Urinary bladder (tissue), 3 donors: ENCODE measurements at regions not wholly inside any gene's neighbourhood (a gene's known extent, or its start where the extent isn't known, plus 50 kb on each side); places are given as distances from the start of the nearest gene placed in this dataset.

Experiments
- DNase-seq: peaks from one replicate; pipeline ENCODE4 v3.0.0-alpha.2; 2015; ENCODE audit errors: extremely low spot score
- H3K27ac ChIP-seq: one replicate; pipeline ENCODE4 v1.5.1; 2013; ENCODE audit warnings: low read depth, mild to moderate bottlenecking, moderate library complexity
- H3K36me3 ChIP-seq: one replicate; pipeline ENCODE4 v1.6.1; 2013; ENCODE audit warnings: mild to moderate bottlenecking, moderate library complexity; ENCODE audit not compliant: insufficient read depth
- H3K4me1 ChIP-seq: one replicate; pipeline ENCODE4 v1.6.1; 2013; ENCODE audit warnings: mild to moderate bottlenecking, moderate library complexity; ENCODE audit not compliant: insufficient read depth
- H3K4me3 ChIP-seq: one replicate; pipeline ENCODE4 v1.5.1; 2013; ENCODE audit warnings: low read depth, low read length
- WGBS: extraction: QIAGEN DNeasy Blood & Tissue Kit; methylation state at CpG from one replicate; pipeline ENCODE4 v1.1.7; 2013; 5-methylcytosine and 5-hydroxymethylcytosine counted together
- donor health status: healthy with polysubstance abuse.
- donor health status: healthy.

GRCh38 chr10:63986536-63986935, 465.3 kb downstream of the REEP3 start:
- H3K4me3 ChIP-seq = no peak overlapping the region
- DNase-seq = no peak
- no peak overlapping the region for H3K27ac ChIP-seq
- WGBS = 88% methylated on average over 3 of the region's 3 CpGs
- no peaks in the 10 kb centered on the region for H3K4me1 ChIP-seq
- no peaks in the 10 kb centered on the region for H3K36me3 ChIP-seq

- Histone ChIP-seq H3K4me1 (no peaks in the 10 kb centered on the region), H3K27ac (no peak overlapping the region), H3K36me3 (no peaks in the 10 kb centered on the region), H3K4me3 (no peak overlapping the region)
- DNase-seq = no peak
- WGBS = 54% methylated on average over 2 of the region's 2 CpGs
These were observed 466.0 kb downstream of the REEP3 start for GRCh38 chr10:63987212-63987611.

- Histone ChIP-seq H3K27ac (no peak overlapping the region), H3K4me1 (no peaks in the 10 kb centered on the region), H3K36me3 (no peaks in the 10 kb centered on the region), H3K4me3 (no peak overlapping the region)
- 76% methylated on average over 7 of the region's 7 CpGs for WGBS
- no peak for DNase-seq
These were observed 473.2 kb downstream of the REEP3 start for GRCh38 chr10:63994371-63994770.

- WGBS = 89% methylated on average over 8 of the region's 8 CpGs
- H3K4me3 ChIP-seq = no peak overlapping the region
- no peak for DNase-seq
- H3K36me3 ChIP-seq = no peaks in the 10 kb centered on the region
- no peak overlapping the region for H3K27ac ChIP-seq
- H3K4me1 ChIP-seq = no peaks in the 10 kb centered on the region
These were observed 486.0 kb downstream of the REEP3 start for GRCh38 chr10:64007157-64007556.

GRCh38 chr10:64010711-64011110, 489.5 kb downstream of the REEP3 start:
- Histone ChIP-seq H3K36me3 (no peaks in the 10 kb centered on the region), H3K4me3 (no peak overlapping the region), H3K27ac (no peak overlapping the region), H3K4me1 (no peaks in the 10 kb centered on the region)
- no peak for DNase-seq

GRCh38 chr10:64011912-64012714, 490.9 kb downstream of the REEP3 start:
- Histone ChIP-seq H3K27ac (no peak overlapping the region), H3K4me3 (no peak overlapping the region), H3K4me1 (no peaks in the 10 kb centered on the region), H3K36me3 (no peaks in the 10 kb centered on the region)
- no peak for DNase-seq
- 43% methylated on average over 7 of the region's 7 CpGs for WGBS

GRCh38 chr10:64014281-64014680, 493.1 kb downstream of the REEP3 start:
- no peaks in the 10 kb centered on the region for H3K4me1 ChIP-seq
- WGBS = 83% methylated on average over 1 of the region's 1 CpG
- H3K36me3 ChIP-seq = no peaks in the 10 kb centered on the region
- no peak for DNase-seq
- H3K4me3 ChIP-seq = no peak overlapping the region
- H3K27ac ChIP-seq = no peak overlapping the region

GRCh38 chr10:64023926-64024470, 502.8 kb downstream of the REEP3 start:
- H3K4me1 ChIP-seq = no peaks in the 10 kb centered on the region
- no peak overlapping the region for H3K4me3 ChIP-seq
- no peak overlapping the region for H3K27ac ChIP-seq
- WGBS = 47% methylated on average over 4 of the region's 4 CpGs
- H3K36me3 ChIP-seq = no peaks in the 10 kb centered on the region
- DNase-seq = no peak

- Histone ChIP-seq H3K36me3 (no peaks in the 10 kb centered on the region), H3K27ac (no peak overlapping the region), H3K4me3 (no peak overlapping the region), H3K4me1 (no peaks in the 10 kb centered on the region)
- DNase-seq = no peak
- 84% methylated on average over 3 of the region's 3 CpGs for WGBS
These were observed 512.5 kb downstream of the REEP3 start for GRCh38 chr10:64033711-64034110.

GRCh38 chr10:64036321-64036930, 515.2 kb downstream of the REEP3 start:
- H3K4me1 ChIP-seq = no peaks in the 10 kb centered on the region
- no peak overlapping the region for H3K4me3 ChIP-seq
- no peak overlapping the region for H3K27ac ChIP-seq
- WGBS = 52% methylated on average over 10 of the region's 10 CpGs
- no peaks in the 10 kb centered on the region for H3K36me3 ChIP-seq
- DNase-seq = no peak

- 29% methylated on average over 9 of the region's 9 CpGs for WGBS
- Histone ChIP-seq H3K4me3 (no peak overlapping the region), H3K27ac (no peak overlapping the region), H3K36me3 (no peaks in the 10 kb centered on the region), H3K4me1 (no peaks in the 10 kb centered on the region)
- no peak for DNase-seq
These were observed 516.0 kb downstream of the REEP3 start for GRCh38 chr10:64037071-64037661.

GRCh38 chr10:64038107-64038506, 516.9 kb downstream of the REEP3 start:
- no peak for DNase-seq
- 86% methylated on average over 6 of the region's 6 CpGs for WGBS
- no peaks in the 10 kb centered on the region for H3K4me1 ChIP-seq
- H3K27ac ChIP-seq = no peak overlapping the region
- H3K4me3 ChIP-seq = no peak overlapping the region
- H3K36me3 ChIP-seq = no peaks in the 10 kb centered on the region

- 69% methylated on average over 6 of the region's 6 CpGs for WGBS
- Histone ChIP-seq H3K4me1 (no peaks in the 10 kb centered on the region), H3K36me3 (no peaks in the 10 kb centered on the region), H3K4me3 (no peak overlapping the region), H3K27ac (no peak overlapping the region)
- DNase-seq = no peak
These were observed 518.0 kb downstream of the REEP3 start for GRCh38 chr10:64039198-64039597.

GRCh38 chr10:64040781-64041180, 519.6 kb downstream of the REEP3 start:
- no peak overlapping the region for H3K4me3 ChIP-seq
- no peaks in the 10 kb centered on the region for H3K36me3 ChIP-seq
- H3K4me1 ChIP-seq = no peaks in the 10 kb centered on the region
- H3K27ac ChIP-seq = no peak overlapping the region
- WGBS = 58% methylated on average over 2 of the region's 2 CpGs
- DNase-seq = no peak
